Liver (tissue), 3 donors: ENCODE measurements at regions not wholly inside any gene's neighbourhood (a gene's known extent, or its start where the extent isn't known, plus 50 kb on each side); places are given as distances from the start of the nearest gene placed in this dataset.
"Not testable (repeated sequence)": the region's sequence is repeated elsewhere in the genome, so short reads cannot be mapped to it uniquely, and the experiment has no call there.

Source experiments
- CTCF ChIP-seq: fragments of 150-350 bp; IDR thresholded peaks from 2 replicates; pipeline ENCODE4 v1.5.1; 2017; ENCODE audit warnings: improper control_type of control experiment, low read depth, low read length; ENCODE audit not compliant: missing input control
- EGR1 ChIP-seq, 2 donors: IDR thresholded peaks; 2 replicates each; pipeline ENCODE4 v1.6.1; 2016 to 2018; ENCODE audit warnings: antibody characterized with exemption in 2 of 2, low read depth in 2 of 2
- GABPA ChIP-seq, 2 donors: IDR thresholded peaks in 1 of 2; conservative IDR thresholded peaks in 1 of 2; 2 replicates each; pipeline ENCODE4 v1.6.1; 2016; ENCODE audit warnings: antibody characterized with exemption in 2 of 2, mild to moderate bottlenecking in 1 of 2, moderate library complexity in 1 of 2
- HNF4A ChIP-seq, 2 donors: conservative IDR thresholded peaks; 2 replicates each; pipeline ENCODE4 v1.6.1; 2016; ENCODE audit warnings: antibody characterized with exemption in 2 of 2, mild to moderate bottlenecking in 2 of 2
- JUND ChIP-seq, 2 donors: IDR thresholded peaks; 2 replicates each; pipeline ENCODE4 v1.6.1; 2016; ENCODE audit warnings: antibody characterized with exemption in 2 of 2
- MAX ChIP-seq: IDR thresholded peaks from 2 replicates; pipeline ENCODE4 v1.6.1; 2016; ENCODE audit warnings: antibody characterized with exemption
- RAD21 ChIP-seq, 2 donors: IDR thresholded peaks; 2 replicates each; pipeline ENCODE4 v1.6.1; 2016; ENCODE audit warnings: antibody characterized with exemption in 2 of 2, mild to moderate bottlenecking in 2 of 2
- RXRA ChIP-seq, 2 donors: IDR thresholded peaks; 2 replicates each; pipeline ENCODE4 v1.6.1; 2017 to 2018; ENCODE audit warnings: antibody characterized with exemption in 2 of 2, mild to moderate bottlenecking in 1 of 2
- SP1 ChIP-seq: IDR thresholded peaks from 2 replicates; pipeline ENCODE4 v1.6.1; 2018; ENCODE audit warnings: antibody characterized with exemption, mild to moderate bottlenecking
- TAF1 ChIP-seq: conservative IDR thresholded peaks from 2 replicates; pipeline ENCODE4 v1.6.1; 2016; ENCODE audit warnings: antibody characterized with exemption, mild to moderate bottlenecking
- YY1 ChIP-seq: IDR thresholded peaks from 2 replicates; pipeline ENCODE4 v1.6.1; 2016; ENCODE audit warnings: antibody characterized with exemption, mild to moderate bottlenecking
- TF ChIP-seq, protein P1 (sequence below): IDR thresholded peaks from 2 replicates; pipeline ENCODE4 v1.6.1; 2016; ENCODE audit warnings: antibody characterized with exemption
- TF ChIP-seq, protein P2 (sequence below): IDR thresholded peaks from 2 replicates; pipeline ENCODE4 v1.6.1; 2016; ENCODE audit warnings: antibody characterized with exemption, mild to moderate bottlenecking
- donor health status: healthy.
- donor health status: healthy.

- not testable (repeated sequence) for TF ChIP-seq SP1; CTCF; TAF1; MAX; HNF4A (conservative IDR thresholded peaks at IDR 0.05); YY1; RAD21 (IDR thresholded peaks at IDR 0.05); JUND (IDR thresholded peaks at IDR 0.05); RXRA (IDR thresholded peaks at IDR 0.05); GABPA (IDR thresholded peaks at IDR 0.05 in 1 of 2, conservative IDR thresholded peaks at IDR 0.05 in 1 of 2); EGR1 (IDR thresholded peaks at IDR 0.05; ENCODE audit: low read depth in 2 of 2)
- TF ChIP-seq, protein P1, sequence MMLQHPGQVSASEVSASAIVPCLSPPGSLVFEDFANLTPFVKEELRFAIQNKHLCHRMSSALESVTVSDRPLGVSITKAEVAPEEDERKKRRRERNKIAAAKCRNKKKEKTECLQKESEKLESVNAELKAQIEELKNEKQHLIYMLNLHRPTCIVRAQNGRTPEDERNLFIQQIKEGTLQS, result not testable (repeated sequence)
- TF ChIP-seq, protein P2, sequence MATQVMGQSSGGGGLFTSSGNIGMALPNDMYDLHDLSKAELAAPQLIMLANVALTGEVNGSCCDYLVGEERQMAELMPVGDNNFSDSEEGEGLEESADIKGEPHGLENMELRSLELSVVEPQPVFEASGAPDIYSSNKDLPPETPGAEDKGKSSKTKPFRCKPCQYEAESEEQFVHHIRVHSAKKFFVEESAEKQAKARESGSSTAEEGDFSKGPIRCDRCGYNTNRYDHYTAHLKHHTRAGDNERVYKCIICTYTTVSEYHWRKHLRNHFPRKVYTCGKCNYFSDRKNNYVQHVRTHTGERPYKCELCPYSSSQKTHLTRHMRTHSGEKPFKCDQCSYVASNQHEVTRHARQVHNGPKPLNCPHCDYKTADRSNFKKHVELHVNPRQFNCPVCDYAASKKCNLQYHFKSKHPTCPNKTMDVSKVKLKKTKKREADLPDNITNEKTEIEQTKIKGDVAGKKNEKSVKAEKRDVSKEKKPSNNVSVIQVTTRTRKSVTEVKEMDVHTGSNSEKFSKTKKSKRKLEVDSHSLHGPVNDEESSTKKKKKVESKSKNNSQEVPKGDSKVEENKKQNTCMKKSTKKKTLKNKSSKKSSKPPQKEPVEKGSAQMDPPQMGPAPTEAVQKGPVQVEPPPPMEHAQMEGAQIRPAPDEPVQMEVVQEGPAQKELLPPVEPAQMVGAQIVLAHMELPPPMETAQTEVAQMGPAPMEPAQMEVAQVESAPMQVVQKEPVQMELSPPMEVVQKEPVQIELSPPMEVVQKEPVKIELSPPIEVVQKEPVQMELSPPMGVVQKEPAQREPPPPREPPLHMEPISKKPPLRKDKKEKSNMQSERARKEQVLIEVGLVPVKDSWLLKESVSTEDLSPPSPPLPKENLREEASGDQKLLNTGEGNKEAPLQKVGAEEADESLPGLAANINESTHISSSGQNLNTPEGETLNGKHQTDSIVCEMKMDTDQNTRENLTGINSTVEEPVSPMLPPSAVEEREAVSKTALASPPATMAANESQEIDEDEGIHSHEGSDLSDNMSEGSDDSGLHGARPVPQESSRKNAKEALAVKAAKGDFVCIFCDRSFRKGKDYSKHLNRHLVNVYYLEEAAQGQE, result not testable (repeated sequence)
Measured at GRCh38 chr7:131823961-131824440, 267.6 kb upstream of the PODXL start.
